Fibroblast of lung (primary cell): ENCODE measurements at regions not wholly inside any gene's neighbourhood (a gene's known extent, or its start where the extent isn't known, plus 50 kb on each side); places are given as distances from the start of the nearest gene placed in this dataset.
"Not testable (repeated sequence)": the region's sequence is repeated elsewhere in the genome, so short reads cannot be mapped to it uniquely, and the experiment has no call there.

Source experiments
- DNase-seq, 2 donors: peaks; one replicate each; pipeline versions ENCODE4 v3.0.0 to v3.0.0-alpha.2; 2010; ENCODE audit warnings: low read depth in 2 of 2
- H2AFZ ChIP-seq: 2 replicates; pipeline ENCODE4 v1.5.1; 2012; ENCODE audit warnings: low read length, control low read depth, inconsistent platforms
- H3K27ac ChIP-seq: 2 replicates; pipeline ENCODE4 v1.5.1; 2011; ENCODE audit warnings: low read length, control low read depth; ENCODE audit not compliant: insufficient read depth
- H3K27me3 ChIP-seq: 2 replicates; pipeline ENCODE4 v1.5.1; 2011; ENCODE audit warnings: mild to moderate bottlenecking, low read length; ENCODE audit not compliant: control insufficient read depth, insufficient read depth
- H3K36me3 ChIP-seq: 2 replicates; pipeline ENCODE4 v1.5.1; 2011; ENCODE audit warnings: low read length; ENCODE audit not compliant: control insufficient read depth, insufficient read depth
- H3K4me1 ChIP-seq: 2 replicates; pipeline ENCODE4 v1.5.1; 2011; ENCODE audit warnings: low read length; ENCODE audit not compliant: control insufficient read depth, insufficient read depth; ENCODE audit errors: extremely low read depth
- H3K4me2 ChIP-seq: 2 replicates; pipeline ENCODE4 v1.5.1; 2011; ENCODE audit warnings: low read length, control low read depth; ENCODE audit not compliant: insufficient read depth; ENCODE audit errors: extremely low read depth
- H3K4me3 ChIP-seq, 4 experiments: fragments of 200-600 bp in 1 of 4; sonication (generic) in 1 of 4; replicated peaks in 1 of 4; 2 replicates each; pipeline ENCODE4 v1.5.1; 2011 to 2016; ENCODE audit warnings: low read length in 4 of 4, low read depth in 3 of 4, mild to moderate bottlenecking in 3 of 4, control low read depth in 2 of 4, inconsistent platforms in 1 of 4, mixed read lengths in 1 of 4; ENCODE audit not compliant: insufficient read depth in 1 of 4; ENCODE audit errors: control extremely low read depth in 1 of 4
- H3K79me2 ChIP-seq: 2 replicates; pipeline ENCODE4 v1.5.1; 2012; ENCODE audit warnings: mild to moderate bottlenecking, low read length, inconsistent platforms; ENCODE audit not compliant: control insufficient read depth, insufficient read depth
- H3K9ac ChIP-seq: 2 replicates; pipeline ENCODE4 v1.5.1; 2011; ENCODE audit warnings: mild to moderate bottlenecking, low read length, control low read depth; ENCODE audit not compliant: insufficient read depth
- H3K9me3 ChIP-seq: 2 replicates; pipeline ENCODE4 v1.5.1; 2012; ENCODE audit warnings: low read depth, low read length; ENCODE audit not compliant: control insufficient read depth, insufficient read depth
- H4K20me1 ChIP-seq: 2 replicates; pipeline ENCODE4 v1.5.1; 2011; ENCODE audit warnings: low read length; ENCODE audit not compliant: control insufficient read depth, insufficient read depth; ENCODE audit errors: extremely low read depth
- CTCF ChIP-seq, 2 donors: IDR thresholded peaks in 1 of 2; conservative IDR thresholded peaks in 1 of 2; 1 replicate in 1 of 2; 2 replicates in 1 of 2; pipeline ENCODE4 v1.5.1; 2011 to 2012; ENCODE audit warnings: low read length in 2 of 2, control low read depth in 1 of 2, inconsistent platforms in 1 of 2, low read depth in 1 of 2, mild to moderate bottlenecking in 1 of 2
- EZH2 ChIP-seq: IDR thresholded peaks from 2 replicates; pipeline ENCODE4 v1.5.1; 2012; ENCODE audit warnings: low read length, control low read depth, mild to moderate bottlenecking; ENCODE audit errors: missing control alignments

DNA sequence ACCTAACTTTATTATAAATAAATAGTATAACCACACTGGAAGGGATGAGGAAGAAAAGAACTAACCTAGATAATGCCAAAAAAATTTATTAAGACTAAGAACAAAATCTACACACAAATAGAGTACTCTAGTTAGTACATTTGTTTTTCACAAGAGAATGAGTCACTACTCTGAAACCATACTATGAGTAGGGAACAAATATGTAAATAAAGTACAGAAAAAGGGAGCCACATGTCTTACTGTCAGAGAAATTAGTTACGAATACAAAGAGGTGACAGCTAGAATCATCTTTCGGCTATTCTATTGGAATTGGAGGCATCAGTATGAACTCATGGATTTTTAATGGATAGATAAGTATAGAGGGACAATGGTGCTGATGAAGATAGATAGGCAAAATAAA, 150.5 kb downstream of the COPS8 start:
- Histone ChIP-seq H3K9ac (no peak overlapping the region), H3K27ac (peak overlapping the region; percentile 54)
- DNase-seq, result peak; percentile 65 to 83

GRCh38 chr2:237238249-237238648, 152.6 kb downstream of the COPS8 start:
- Histone ChIP-seq H3K9me3 (no peaks in the 10 kb centered on the region), H3K4me2 (no peak overlapping the region), H3K9ac (no peak overlapping the region), H4K20me1 (no peaks in the 10 kb centered on the region), H3K4me1 (peaks cover 18% of the 10 kb centered on the region), H3K27ac (no peak overlapping the region), H2AFZ (no peak overlapping the region), H3K36me3 (no peaks in the 10 kb centered on the region), H3K4me3 (no peak overlapping the region), H3K27me3 (no peaks in the 10 kb centered on the region), H3K79me2 (no peaks in the 10 kb centered on the region)
- TF ChIP-seq CTCF (conservative IDR thresholded peaks at IDR 0.05 in 1 of 2, IDR thresholded peaks at IDR 0.05 in 1 of 2; ENCODE audit: low read depth in 1 of 2, low read length in 2 of 2), result no peak
- no peak for DNase-seq

More for the DNA sequence above, 150.5 kb downstream of the COPS8 start:
- no peaks in the 10 kb centered on the region for H3K79me2 ChIP-seq
- peaks cover 18% of the 10 kb centered on the region for H3K4me1 ChIP-seq
- H3K36me3 ChIP-seq, result no peaks in the 10 kb centered on the region
- H3K4me2 ChIP-seq, result peak overlapping the region; percentile 2
- no peaks in the 10 kb centered on the region for H3K27me3 ChIP-seq
- no peak for TF ChIP-seq CTCF (conservative IDR thresholded peaks at IDR 0.05 in 1 of 2, IDR thresholded peaks at IDR 0.05 in 1 of 2; ENCODE audit: low read depth in 1 of 2, low read length in 2 of 2)
- no peak for TF ChIP-seq EZH2
- H4K20me1 ChIP-seq, result no peaks in the 10 kb centered on the region
- no peak overlapping the region for H2AFZ ChIP-seq
- H3K4me3 ChIP-seq, result no peak overlapping the region
- no peaks in the 10 kb centered on the region for H3K9me3 ChIP-seq

GRCh38 chr2:237240252-237240651, 154.6 kb downstream of the COPS8 start:
- Histone ChIP-seq H3K27me3 (no peaks in the 10 kb centered on the region), H4K20me1 (no peaks in the 10 kb centered on the region), H3K4me2 (no peak overlapping the region), H3K9ac (no peak overlapping the region), H3K4me1 (peaks cover 11% of the 10 kb centered on the region), H3K79me2 (no peaks in the 10 kb centered on the region), H3K36me3 (no peaks in the 10 kb centered on the region), H3K4me3 (no peak overlapping the region), H3K9me3 (no peaks in the 10 kb centered on the region), H3K27ac (no peak overlapping the region), H2AFZ (no peak overlapping the region)
- no peak for DNase-seq
- TF ChIP-seq EZH2 (no peak), CTCF (conservative IDR thresholded peaks at IDR 0.05 in 1 of 2, IDR thresholded peaks at IDR 0.05 in 1 of 2; ENCODE audit: low read depth in 1 of 2, low read length in 2 of 2) (no peak)

- not testable (repeated sequence) for H3K27ac ChIP-seq, H3K27me3 ChIP-seq, DNase-seq, H3K9ac ChIP-seq, H3K79me2 ChIP-seq, H3K36me3 ChIP-seq, H3K4me3 ChIP-seq, H3K4me2 ChIP-seq, H2AFZ ChIP-seq, H4K20me1 ChIP-seq, H3K9me3 ChIP-seq, H3K4me1 ChIP-seq
These were observed 155.2 kb downstream of the COPS8 start for GRCh38 chr2:237240868-237241267.
